ENCODE measurements at regions not wholly inside any gene's neighbourhood (a gene's known extent, or its start where the extent isn't known, plus 50 kb on each side); places are given as distances from the start of the nearest gene placed in this dataset.

- no peak for TF ChIP-seq CTCF (IDR thresholded peaks at IDR 0.05; ENCODE audit: low read depth, low read length)
- no peak for DNase-seq (ENCODE audit: extremely low read depth, low read depth)
Observed at GRCh38 chr5:6859023-6859422, 145.8 kb downstream of the TENT4A start.

GRCh38 chr5:6859951-6860638 is 146.9 kb downstream of the TENT4A start:
- no peak for TF ChIP-seq CTCF (IDR thresholded peaks at IDR 0.05; ENCODE audit: low read depth, low read length)
- no peak for DNase-seq (ENCODE audit: extremely low read depth, low read depth)

- TF ChIP-seq CTCF (IDR thresholded peaks at IDR 0.05; ENCODE audit: low read depth, low read length), result no peak
- DNase-seq (ENCODE audit: extremely low read depth, low read depth), result no peak
Observed at GRCh38 chr5:6861036-6861435, 147.8 kb downstream of the TENT4A start.

- no peak for DNase-seq (ENCODE audit: extremely low read depth, low read depth)
- TF ChIP-seq CTCF (IDR thresholded peaks at IDR 0.05; ENCODE audit: low read depth, low read length), result no peak
Observed at GRCh38 chr5:6861667-6862066, 148.4 kb downstream of the TENT4A start.

- TF ChIP-seq CTCF (IDR thresholded peaks at IDR 0.05; ENCODE audit: low read depth, low read length), result no peak
- DNase-seq (ENCODE audit: extremely low read depth, low read depth), result no peak
Observed at GRCh38 chr5:6862306-6862705, 149.1 kb downstream of the TENT4A start.

GRCh38 chr5:6867712-6868111 is 154.5 kb downstream of the TENT4A start:
- TF ChIP-seq CTCF (IDR thresholded peaks at IDR 0.05; ENCODE audit: low read depth, low read length), result no peak
- no peak for DNase-seq (ENCODE audit: extremely low read depth, low read depth)

GRCh38 chr5:6868171-6868570 is 154.9 kb downstream of the TENT4A start:
- no peak for DNase-seq (ENCODE audit: extremely low read depth, low read depth)
- TF ChIP-seq CTCF (IDR thresholded peaks at IDR 0.05; ENCODE audit: low read depth, low read length), result no peak
